Vagina (tissue), 2 donors: ENCODE measurements at regions not wholly inside any gene's neighbourhood (a gene's known extent, or its start where the extent isn't known, plus 50 kb on each side); places are given as distances from the start of the nearest gene placed in this dataset.

Source experiments
- DNase-seq, 2 donors: peaks; one replicate each; pipeline ENCODE4 v3.0.0-alpha.2; 2017; ENCODE audit errors: extremely low spot score in 2 of 2
- H3K27ac ChIP-seq: fragments of 200-600 bp; sonication (generic); one replicate; pipeline ENCODE4 v1.5.1; 2019
- H3K27me3 ChIP-seq: fragments of 200-600 bp; sonication (generic); one replicate; pipeline ENCODE4 v1.5.1; 2019
- H3K36me3 ChIP-seq, 2 donors: fragments of 200-600 bp; sonication (generic); one replicate each; pipeline ENCODE4 v1.5.1; 2017 to 2019
- H3K4me1 ChIP-seq: fragments of 200-600 bp; sonication (generic); one replicate; pipeline ENCODE4 v1.5.1; 2019
- H3K4me3 ChIP-seq, 2 donors: fragments of 200-600 bp; sonication (generic); 1 replicate in 1 of 2; 2 replicates in 1 of 2; pipeline ENCODE4 v1.5.1; 2016 to 2019
- H3K9me3 ChIP-seq: fragments of 200-600 bp; sonication (generic); one replicate; pipeline ENCODE4 v1.5.1; 2019
- POLR2A ChIP-seq, 2 donors: fragments of 450-650 bp; IDR thresholded peaks; one replicate each; pipeline ENCODE4 v1.6.1; 2017; ENCODE audit warnings: antibody characterized with exemption in 2 of 2, mild to moderate bottlenecking in 2 of 2, moderate library complexity in 2 of 2
- POLR2AphosphoS5 ChIP-seq, 2 donors: sonication (generic); formaldehyde crosslinking; IDR thresholded peaks; one replicate each; pipeline ENCODE4 v1.9.0; 2017; ENCODE audit warnings: antibody characterized with exemption in 2 of 2, mild to moderate bottlenecking in 2 of 2, low read depth in 1 of 2; ENCODE audit not compliant: insufficient read depth in 1 of 2
- intact Hi-C: fragments of 100-400 bp; cut with DNase I; formaldehyde crosslinking; loops from one replicate; pipeline ENCODE4 v1.15.1; 2023
- TF ChIP-seq, protein P1 (sequence below), 3 experiments: fragments of 450-650 bp in 2 of 3; fragments of 200-600 bp in 1 of 3; sonication (generic) in 1 of 3; IDR thresholded peaks; one replicate each; pipeline ENCODE4 v1.5.1; 2017 to 2019; ENCODE audit warnings: antibody characterized with exemption in 3 of 3, mild to moderate bottlenecking in 2 of 3, moderate library complexity in 2 of 3

- Histone ChIP-seq H3K4me3 (no peak overlapping the region), H3K27me3 (no peaks in the 10 kb centered on the region), H3K9me3 (peaks cover 3% of the 10 kb centered on the region), H3K4me1 (no peaks in the 10 kb centered on the region), H3K27ac (no peak overlapping the region), H3K36me3 (no peaks in the 10 kb centered on the region)
- no peak for DNase-seq
- intact Hi-C loops = no loop called here
- TF ChIP-seq POLR2AphosphoS5 (IDR thresholded peaks at IDR 0.05; ENCODE audit: insufficient read depth in 1 of 2, low read depth in 1 of 2) = no peak
- TF ChIP-seq POLR2A (IDR thresholded peaks at IDR 0.05) = no peak
- TF ChIP-seq, protein P1, sequence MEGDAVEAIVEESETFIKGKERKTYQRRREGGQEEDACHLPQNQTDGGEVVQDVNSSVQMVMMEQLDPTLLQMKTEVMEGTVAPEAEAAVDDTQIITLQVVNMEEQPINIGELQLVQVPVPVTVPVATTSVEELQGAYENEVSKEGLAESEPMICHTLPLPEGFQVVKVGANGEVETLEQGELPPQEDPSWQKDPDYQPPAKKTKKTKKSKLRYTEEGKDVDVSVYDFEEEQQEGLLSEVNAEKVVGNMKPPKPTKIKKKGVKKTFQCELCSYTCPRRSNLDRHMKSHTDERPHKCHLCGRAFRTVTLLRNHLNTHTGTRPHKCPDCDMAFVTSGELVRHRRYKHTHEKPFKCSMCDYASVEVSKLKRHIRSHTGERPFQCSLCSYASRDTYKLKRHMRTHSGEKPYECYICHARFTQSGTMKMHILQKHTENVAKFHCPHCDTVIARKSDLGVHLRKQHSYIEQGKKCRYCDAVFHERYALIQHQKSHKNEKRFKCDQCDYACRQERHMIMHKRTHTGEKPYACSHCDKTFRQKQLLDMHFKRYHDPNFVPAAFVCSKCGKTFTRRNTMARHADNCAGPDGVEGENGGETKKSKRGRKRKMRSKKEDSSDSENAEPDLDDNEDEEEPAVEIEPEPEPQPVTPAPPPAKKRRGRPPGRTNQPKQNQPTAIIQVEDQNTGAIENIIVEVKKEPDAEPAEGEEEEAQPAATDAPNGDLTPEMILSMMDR (IDR thresholded peaks at IDR 0.05) = no peak
These were observed 535.3 kb upstream of the TMEM132C start for GRCh38 chr12:127731657-127732056.

DNA sequence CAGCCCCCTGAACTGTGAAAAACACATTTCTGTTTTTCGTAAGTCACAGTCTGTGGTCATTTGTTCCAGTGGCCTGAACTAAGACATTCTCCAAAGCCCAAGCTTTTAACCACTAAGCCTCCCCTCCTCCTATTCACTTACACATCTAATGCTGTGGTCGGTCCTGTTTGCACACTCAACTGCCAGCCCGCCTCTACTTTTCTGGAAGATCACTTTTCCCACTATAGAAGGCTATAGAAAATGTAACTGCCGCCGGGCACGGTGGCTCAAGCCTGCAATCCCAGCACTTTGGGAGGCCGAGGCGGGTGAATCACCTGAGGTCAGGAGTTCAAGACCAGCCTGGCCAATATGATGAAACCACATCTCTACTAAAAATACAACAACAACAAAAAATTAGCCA lies 524.7 kb upstream of the TMEM132C start:
- DNase-seq = no peak
- intact Hi-C loops = no loop called here
- no peak for TF ChIP-seq POLR2AphosphoS5 (IDR thresholded peaks at IDR 0.05; ENCODE audit: insufficient read depth in 1 of 2, low read depth in 1 of 2)
- TF ChIP-seq, protein P1 (IDR thresholded peaks at IDR 0.05) = no peak

DNA sequence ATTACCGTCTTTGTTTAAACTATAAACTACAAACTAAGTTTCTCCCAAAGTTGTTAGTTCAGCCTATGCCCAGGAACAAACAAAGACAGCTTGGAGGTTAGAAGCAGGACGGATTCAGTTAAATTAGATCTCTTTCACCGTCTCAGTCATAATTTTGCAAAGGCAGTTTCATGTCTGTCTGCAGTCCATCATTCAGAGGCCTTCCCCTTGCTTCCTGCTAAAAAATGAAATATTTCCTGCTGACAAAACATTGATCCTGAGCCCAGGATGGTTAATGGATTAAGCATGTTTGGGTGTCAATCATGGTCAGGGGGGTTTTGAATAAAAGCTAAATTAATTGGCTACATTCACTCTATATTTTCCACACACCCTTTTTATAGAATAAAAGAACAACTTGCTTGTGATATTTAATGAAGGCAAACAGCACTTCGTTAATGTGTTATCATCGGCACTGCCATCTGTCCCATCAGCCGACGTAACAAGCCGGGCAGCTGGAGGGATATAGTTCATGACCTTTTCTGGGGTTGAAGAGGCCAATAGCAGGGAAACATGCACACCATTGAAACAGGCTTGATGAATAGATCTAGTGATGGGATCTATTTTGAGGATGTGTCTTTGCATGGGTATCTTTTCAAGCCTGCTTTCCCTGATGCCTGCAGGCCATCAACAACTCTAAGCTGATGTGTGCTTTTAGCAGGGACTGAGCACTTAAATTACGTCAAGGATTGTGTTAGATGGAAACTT lies 521.3 kb upstream of the TMEM132C start:
- intact Hi-C loops = no loop called here

More for the DNA sequence above, 524.7 kb upstream of the TMEM132C start:
- Histone ChIP-seq H3K4me1 (no peaks in the 10 kb centered on the region), H3K27ac (no peak overlapping the region), H3K4me3 (no peak overlapping the region), H3K9me3 (no peaks in the 10 kb centered on the region), H3K27me3 (no peaks in the 10 kb centered on the region), H3K36me3 (no peaks in the 10 kb centered on the region)

DNA sequence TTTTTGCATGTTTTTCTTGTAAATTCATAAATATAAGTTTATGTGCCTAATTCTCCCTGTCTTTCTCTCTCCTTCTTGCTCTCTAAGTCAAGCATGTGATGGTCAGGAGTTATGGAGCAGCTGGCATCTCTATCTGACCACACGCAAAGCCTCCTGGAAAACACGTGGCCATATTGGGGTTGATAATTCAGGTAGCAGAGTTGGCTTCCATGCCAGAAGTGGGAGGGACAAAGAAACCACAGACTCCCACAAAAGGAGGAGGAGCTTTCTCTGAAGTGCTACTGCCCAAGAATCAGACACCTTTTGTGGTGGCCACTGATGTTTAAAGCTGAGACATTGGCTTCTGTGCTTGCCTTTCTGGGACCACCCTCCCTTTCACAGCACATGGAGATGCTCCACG lies 517.6 kb upstream of the TMEM132C start:
- intact Hi-C loops = no loop called here
- TF ChIP-seq POLR2AphosphoS5 (IDR thresholded peaks at IDR 0.05; ENCODE audit: insufficient read depth in 1 of 2, low read depth in 1 of 2) = no peak
- TF ChIP-seq, protein P1 (IDR thresholded peaks at IDR 0.05) = no peak
- no peak for TF ChIP-seq POLR2A (IDR thresholded peaks at IDR 0.05)
- no peaks in the 10 kb centered on the region for H3K36me3 ChIP-seq

More for the DNA sequence above, 521.3 kb upstream of the TMEM132C start:
- TF ChIP-seq POLR2A (IDR thresholded peaks at IDR 0.05) (no peak), POLR2AphosphoS5 (IDR thresholded peaks at IDR 0.05; ENCODE audit: insufficient read depth in 1 of 2, low read depth in 1 of 2) (no peak)
- TF ChIP-seq, protein P1 (IDR thresholded peaks at IDR 0.05) = no peak
- no peak for DNase-seq
- H3K36me3 ChIP-seq = no peaks in the 10 kb centered on the region
- H3K27ac ChIP-seq = no peak overlapping the region
- H3K4me1 ChIP-seq = no peaks in the 10 kb centered on the region
- H3K27me3 ChIP-seq = no peaks in the 10 kb centered on the region
- H3K9me3 ChIP-seq = no peaks in the 10 kb centered on the region
- H3K4me3 ChIP-seq = no peak overlapping the region

DNA sequence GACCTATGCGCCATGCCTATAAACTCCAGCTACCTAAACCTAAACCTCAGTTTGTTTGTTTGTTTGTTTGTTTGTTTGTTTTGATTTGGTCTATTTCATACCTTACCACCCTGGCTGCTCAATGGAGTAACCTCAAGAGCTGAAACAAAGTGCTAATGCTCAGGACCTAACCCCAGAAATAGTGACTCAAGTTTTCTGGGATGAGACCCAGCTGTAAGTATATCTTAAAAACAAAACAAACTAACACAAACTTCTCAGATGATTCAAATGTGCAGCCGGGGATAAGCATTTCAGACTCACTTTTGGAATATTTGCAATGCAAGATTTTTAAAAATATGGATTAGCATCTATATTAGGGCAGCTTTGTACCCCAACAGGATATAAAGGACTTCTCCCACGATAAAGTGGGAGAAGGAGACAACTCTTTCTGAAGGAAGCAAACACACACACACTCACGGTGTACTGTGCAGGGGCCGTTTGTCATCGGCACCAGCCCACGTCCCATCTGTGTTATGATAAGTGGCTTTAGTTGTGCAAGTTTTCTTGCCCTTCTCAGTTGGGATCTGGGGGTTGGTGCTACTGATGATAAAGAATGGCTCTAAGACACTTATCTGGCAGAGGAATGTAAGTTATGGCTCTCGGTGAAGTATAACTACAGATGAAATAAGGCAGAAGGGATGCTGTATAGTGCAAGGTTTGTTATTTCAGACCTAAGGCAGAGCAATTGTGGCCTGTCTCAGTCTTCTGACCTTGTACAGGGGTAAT lies 516.7 kb upstream of the TMEM132C start:
- H3K4me1 ChIP-seq = no peaks in the 10 kb centered on the region
- no peaks in the 10 kb centered on the region for H3K36me3 ChIP-seq
- H3K9me3 ChIP-seq = no peaks in the 10 kb centered on the region
- intact Hi-C loops = no loop called here
- H3K27ac ChIP-seq = no peak overlapping the region
- TF ChIP-seq POLR2A (IDR thresholded peaks at IDR 0.05) (no peak), POLR2AphosphoS5 (IDR thresholded peaks at IDR 0.05; ENCODE audit: insufficient read depth in 1 of 2, low read depth in 1 of 2) (no peak)
- TF ChIP-seq, protein P1 (IDR thresholded peaks at IDR 0.05) = no peak
- no peak for DNase-seq
- H3K27me3 ChIP-seq = no peaks in the 10 kb centered on the region
- no peak overlapping the region for H3K4me3 ChIP-seq

More for the DNA sequence above, 517.6 kb upstream of the TMEM132C start:
- H3K9me3 ChIP-seq = no peaks in the 10 kb centered on the region
- H3K4me3 ChIP-seq = no peak overlapping the region
- H3K4me1 ChIP-seq = no peaks in the 10 kb centered on the region
- H3K27me3 ChIP-seq = no peaks in the 10 kb centered on the region
- H3K27ac ChIP-seq = no peak overlapping the region
- DNase-seq = no peak
